Stimulated activated CD8-positive, alpha-beta memory T cell treated with anti-CD3 and anti-CD28 coated beads, Interleukin-12 subunit alpha, Interleukin-12 subunit beta, amount 100 ng/mL, for 24 hours (primary cell): ENCODE measurements at regions not wholly inside any gene's neighbourhood (a gene's known extent, or its start where the extent isn't known, plus 50 kb on each side); places are given as distances from the start of the nearest gene placed in this dataset.
A peak's percentile ranks its signal among the peaks of the same experiment; 100 is the strongest.
"Not testable (repeated sequence)": the region's sequence is repeated elsewhere in the genome, so short reads cannot be mapped to it uniquely, and the experiment has no call there.

ENCODE experiments used
- DNase-seq: peaks from one replicate; pipeline ENCODE4 v3.0.0-alpha.2; 2020; ENCODE audit errors: extremely low read depth

DNA sequence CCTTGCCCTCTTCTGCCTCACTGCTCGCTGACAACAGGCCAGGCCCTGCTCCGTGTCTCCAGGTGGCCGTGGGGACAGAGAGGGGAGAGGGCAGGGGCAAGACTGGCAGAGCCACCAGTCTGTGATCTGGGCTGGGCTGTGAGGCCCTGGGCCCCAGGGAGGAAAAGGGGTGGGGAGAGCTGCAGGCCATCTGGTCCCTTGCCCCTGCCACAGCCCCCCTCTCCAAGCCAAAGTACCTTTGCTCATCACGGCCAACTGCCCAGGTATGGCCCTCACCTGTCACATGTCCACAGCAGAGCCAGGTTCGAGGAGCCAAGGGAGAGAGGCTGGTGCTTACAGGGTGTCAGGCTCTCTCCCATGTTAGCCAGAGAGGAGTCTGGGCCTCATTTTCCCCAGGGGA, 91.4 kb upstream of the LHX1 start:
- no peak for DNase-seq

DNA sequence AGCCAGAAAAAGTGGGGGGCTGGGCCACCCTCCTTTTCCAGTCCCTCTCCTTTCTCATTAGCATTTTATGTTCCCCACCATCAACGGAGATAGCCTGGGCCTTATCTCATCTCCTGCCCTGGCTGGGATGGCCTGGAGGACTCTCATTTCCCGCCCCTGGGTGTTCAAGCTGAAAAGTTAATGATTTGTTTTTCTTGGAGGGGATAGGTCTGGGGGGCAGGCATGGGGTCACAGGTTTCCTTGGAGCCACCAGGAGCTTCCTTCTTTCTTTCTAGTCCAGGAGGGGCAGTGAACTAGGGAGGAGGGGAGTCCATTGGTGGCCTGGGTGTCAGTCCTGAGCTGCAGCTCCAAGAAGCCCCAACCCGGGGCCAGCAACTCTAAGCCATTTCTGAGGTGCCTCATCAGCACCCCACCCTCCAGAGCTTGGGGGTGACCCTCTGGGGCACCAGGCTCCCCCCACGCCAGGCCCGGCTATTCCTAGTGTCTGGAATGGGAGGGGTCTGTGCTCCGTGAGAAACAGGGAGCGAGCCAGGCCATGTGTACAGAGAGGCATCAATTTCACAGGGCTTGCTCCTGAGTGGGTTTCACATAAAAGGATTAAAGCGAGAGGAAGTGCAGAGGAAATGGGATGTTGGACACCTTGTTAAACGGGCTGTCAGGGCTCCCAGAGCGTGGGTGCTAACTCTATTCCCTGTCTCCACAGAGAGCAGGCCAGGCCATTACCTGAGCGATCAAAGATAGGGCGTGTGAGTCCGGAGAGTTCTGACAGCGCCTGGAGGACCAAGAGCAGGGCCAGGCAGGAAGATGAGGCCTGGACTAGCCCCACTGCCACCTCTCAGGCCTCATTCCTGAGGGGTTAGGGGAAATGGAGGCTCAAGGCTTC, 90.6 kb upstream of the LHX1 start:
- DNase-seq: no peak

DNA sequence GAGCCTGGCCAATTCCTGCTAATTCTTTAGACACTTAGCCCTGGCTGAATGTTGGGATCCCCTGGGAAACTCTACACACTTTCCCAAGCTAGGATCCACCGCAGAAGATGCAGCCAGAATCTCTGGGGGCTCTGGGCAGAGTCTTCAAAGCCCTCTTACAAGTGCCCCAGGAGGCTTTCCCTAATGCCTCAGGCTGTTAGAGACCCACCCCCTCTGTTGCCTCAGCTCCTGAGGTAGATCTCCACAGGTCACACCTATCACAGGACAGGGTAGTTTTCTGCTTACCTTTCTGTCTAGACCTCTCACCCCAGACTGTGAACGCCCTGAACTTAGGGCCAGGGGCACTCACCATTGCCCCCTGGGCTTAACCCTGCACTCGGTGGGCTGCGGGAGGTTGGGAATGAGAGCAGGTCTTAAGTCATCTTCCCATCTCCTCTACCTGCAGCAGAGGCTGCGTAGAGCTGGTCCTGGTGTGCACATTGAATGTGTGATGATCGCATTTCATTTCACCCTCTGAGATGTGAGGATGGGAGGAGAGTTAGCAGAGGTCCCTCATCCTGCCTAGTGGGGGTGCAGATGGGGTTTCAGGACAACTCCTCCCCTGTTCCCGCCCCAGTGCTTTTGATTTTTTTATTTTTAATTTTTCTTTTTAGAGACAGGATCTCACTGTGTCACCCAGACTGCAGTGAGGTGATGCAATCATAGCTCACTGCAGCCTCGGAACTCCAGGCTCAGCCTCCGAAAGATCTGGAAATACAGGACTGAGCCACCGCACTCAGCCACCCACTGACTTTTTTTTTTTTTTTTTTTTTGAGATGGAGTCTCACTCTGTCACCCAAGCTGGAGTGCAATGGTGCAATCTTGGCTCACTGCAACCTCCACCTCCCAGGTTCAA, 89.0 kb upstream of the LHX1 start:
- DNase-seq: no peak

DNA sequence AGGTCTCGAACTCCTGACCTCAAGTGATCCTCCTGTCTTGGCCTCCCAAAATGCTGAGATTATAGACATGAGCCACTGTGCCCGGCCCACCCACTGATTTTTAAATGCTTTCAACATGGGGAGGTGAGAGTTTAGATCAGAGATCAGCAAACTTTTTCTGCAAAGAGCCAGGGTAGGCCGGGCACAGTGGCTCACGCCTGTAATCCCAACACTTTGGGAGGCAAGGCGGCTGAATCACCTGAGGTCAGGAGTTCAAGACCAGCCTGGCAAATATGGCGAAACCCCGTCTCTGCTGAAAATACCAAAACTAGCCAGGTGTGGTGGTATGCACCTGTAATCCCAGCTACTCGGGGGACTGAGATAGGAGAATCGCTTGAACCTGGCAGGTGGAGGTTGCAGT, 88.3 kb upstream of the LHX1 start:
- DNase-seq: not testable (repeated sequence)

DNA sequence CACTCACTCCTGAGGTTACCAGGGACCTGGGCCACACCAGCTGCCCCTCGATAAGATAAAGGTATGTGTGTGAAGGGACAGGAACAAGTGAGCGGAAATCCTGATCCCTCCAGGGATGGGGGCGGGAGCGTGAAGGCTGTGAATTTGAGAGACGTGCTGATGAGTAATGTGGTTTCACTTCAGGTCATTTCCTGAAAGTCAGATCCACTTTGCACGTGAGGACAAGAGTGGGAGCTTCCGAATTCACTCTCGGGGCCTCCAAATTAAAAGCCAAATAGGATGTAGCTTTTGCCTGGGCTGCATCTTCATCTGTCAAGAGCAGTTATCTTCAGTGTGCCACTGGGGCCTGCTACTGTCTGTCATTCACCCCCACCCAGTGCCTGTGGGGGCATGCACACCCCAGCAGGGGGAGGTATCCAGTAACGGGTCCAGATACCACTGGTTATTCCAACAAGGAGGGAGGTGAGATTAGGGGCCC, 87.4 kb upstream of the LHX1 start:
- DNase-seq: peak; percentile 15

DNA sequence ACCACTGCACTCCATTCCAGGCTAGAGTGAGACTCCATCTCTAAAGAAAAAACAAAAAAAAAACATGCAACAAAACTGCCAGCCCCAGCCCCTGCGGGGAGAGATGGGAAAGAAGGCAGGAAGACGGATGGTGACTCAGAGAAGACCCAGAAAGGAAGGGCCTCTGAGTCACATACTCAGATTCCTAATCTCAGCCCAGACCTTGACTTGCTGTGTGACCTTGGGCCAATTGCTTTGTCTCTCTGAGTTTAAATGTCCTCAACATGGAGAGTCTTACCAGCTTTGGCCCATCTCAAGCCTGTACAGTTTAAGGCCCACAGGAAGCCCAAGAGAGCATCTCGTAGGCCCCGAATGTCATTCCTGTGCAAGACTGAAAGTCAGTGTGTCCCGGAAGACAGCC, 86.5 kb upstream of the LHX1 start:
- no peak for DNase-seq

DNA sequence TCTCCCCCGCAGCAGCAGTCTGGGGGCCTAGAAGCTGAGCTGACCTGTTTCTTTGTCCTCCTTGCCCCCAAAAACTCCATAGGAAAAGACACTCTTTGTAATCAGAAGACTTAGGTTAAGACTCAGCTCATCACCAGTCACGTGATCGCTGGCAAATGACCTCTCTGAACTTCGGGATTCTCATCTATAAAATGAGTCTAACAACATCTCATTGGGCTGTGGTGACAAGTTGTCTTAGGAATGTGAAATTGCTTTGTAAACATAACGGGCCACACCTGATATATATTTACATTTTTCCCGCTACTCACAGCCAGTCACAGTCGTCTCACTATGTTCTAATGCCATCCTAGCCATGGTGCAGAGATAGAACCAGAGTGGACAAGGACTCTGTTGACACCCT, 86.0 kb upstream of the LHX1 start:
- no peak for DNase-seq

DNA sequence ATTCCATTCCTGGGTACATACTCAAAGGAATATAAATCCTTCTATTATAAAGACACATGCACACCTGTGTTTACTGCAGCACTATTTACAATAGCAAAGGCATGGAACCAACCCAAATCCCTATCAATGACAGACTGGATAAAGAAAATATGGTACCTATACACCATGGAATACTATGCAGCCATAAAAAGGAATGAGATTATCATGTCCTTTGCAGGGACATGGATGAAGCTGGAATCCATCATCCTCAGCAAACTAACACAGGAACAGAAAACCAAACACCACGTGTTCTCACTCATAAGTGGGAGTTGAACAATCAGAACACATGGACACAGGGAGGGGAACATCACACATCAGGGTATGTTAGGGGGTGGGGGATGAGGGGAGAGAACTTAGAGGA, 84.8 kb upstream of the LHX1 start:
- not testable (repeated sequence) for DNase-seq

DNA sequence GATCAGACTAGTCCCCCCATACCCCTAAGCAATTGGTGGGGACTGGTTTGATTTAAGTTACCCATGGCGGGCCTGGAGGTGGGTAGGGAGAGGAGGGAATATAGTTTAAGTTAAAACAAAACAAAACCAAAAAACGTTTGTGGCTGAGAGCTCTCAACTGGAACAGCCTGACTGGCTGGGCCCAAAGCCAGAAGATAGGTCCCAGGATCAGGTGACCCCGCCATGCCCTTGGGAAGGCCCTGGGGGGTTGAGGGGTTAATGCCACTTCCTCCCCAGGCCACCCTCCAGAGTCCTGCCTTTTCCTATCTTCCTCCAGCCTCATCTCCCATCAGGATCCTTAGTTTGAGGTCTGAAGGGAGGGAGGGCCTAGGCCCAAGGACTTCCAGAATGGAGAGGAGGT, 82.3 kb upstream of the LHX1 start:
- no peak for DNase-seq

DNA sequence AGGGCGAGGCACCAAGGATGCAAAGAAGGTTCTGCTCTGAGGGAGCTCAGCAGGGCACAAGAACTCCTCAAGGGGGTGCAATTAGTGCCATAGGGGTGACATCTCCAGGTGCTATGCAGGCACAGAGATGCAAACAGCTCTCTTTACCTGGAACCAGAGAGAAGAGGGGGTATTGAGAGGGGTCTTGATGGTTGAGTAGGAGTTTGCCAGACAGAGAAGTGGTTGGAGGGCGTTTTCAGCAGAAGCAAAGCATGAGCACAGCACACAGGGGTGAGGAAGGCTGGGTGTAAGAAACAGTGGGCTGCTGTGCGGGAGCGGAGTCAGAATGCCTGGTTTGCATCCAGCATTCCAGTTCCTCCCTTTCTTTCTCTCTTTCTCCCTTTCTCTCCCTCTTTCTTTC, 81.8 kb upstream of the LHX1 start:
- DNase-seq: no peak

DNA sequence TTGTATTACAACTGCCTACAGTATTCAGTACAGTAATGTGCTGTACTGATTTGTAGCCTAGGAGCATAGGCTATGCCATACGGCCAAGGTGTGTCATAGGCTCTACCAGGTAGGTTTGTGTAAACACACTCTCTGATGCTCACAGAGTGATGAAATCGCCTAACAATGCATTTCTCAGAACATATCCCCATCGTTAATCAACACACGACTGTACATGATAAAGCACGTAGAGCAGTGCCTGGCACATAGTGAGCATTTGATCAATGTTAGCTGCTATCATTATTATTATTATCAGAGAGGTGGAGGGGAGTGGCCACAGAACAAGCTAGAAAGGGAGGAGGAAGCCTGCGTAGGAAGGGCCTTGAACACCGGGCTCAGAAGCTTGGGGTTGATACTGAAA, 81.1 kb upstream of the LHX1 start:
- no peak for DNase-seq

DNA sequence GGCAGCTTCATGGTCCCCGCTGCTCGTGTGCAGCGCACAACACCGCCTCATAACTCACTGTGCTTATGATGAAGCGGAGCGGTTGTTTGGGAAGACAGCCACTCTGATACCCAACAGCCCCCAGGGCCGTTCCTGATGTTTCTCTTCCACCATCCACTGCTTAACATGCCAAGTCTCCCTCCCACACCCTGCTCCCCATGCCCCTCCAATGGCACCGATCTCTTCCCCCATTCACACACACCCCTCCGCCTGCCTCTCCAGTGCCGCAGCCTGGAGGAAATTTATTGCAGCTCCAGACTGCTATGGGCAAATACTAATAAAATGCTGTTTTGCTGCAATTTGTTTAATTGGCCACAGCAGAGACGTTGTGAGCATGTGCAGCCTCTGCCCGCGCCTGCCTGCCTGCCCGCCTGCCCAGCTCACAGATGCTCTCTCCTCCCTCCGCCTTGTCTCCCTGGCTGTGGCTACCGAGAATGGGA, 80.3 kb upstream of the LHX1 start:
- no peak for DNase-seq

DNA sequence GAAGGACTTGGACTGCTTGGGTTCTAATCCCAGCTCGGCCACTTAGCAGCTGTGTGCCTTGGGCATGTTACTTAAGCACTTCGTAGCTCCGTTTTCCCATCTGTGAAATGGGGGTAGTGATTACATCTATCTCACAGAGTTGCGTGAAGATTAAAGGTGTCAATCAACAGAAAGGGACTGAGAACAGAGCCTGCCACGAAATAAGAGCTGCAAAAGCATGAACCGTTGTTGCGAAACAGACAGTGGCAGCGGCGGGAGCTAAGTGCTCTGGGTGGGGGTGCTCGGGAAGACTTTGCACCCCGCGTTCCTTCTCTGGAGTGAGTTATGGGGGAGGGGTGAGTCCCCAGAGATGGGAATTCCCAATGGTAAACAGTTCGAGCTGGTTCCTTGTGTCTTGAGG, 79.6 kb upstream of the LHX1 start:
- no peak for DNase-seq

DNA sequence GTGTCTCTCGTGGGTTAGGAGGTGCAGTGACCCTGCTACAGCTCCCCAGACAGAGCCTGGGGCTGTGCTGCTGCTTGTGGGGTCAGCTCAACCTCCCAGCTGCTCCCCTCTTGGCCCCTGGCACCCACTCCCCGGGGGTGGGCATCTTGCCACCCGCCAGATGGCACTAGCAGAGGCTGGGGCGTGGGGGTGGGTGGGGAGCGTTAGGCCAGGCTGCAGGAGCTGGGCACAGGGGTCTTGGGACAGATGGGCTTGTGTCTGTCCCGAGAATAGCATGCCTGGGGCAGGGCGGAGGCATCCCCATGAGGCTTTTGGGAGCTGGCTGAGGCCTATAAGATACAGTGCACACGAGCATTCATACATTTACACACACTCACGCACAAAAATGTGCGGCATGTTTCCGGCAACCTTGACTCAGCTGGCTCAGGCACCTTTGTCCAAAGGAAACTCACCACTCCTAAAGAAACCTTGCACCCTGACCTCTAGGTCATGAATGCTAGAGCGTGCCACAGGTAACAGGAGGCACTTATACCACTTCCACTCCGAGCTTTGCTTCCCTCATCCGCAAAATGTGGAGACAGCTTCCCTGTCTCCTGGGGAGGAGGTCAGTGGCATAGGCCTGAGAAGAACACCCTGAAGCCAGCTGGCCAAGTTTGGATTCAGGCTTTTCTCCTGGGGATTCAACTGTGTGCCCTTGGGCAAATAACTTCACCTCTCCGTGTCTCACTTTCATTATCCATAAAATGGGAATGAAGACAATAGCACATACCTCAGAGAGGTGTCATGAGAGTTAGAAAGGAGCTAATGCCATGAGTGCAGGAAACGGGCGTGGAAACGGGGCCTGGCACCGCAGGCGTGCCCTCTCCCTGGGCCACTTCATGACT, 78.9 kb upstream of the LHX1 start:
- DNase-seq: no peak

DNA sequence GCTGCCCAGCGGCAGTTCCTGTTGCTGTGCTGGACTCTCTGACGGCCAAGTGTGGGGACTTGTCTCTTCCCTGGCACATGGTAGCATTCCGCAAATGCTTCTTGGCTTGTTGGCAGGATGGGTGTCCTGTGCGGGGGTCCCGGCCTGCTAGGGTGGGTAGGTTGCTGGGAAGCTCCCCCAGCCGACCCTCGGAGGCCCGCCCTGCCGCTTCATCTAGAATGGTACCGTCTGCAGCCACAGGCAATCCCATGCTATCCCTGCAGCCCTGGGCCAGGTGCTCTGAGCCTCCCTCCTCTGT, 78.3 kb upstream of the LHX1 start:
- DNase-seq: no peak

DNA sequence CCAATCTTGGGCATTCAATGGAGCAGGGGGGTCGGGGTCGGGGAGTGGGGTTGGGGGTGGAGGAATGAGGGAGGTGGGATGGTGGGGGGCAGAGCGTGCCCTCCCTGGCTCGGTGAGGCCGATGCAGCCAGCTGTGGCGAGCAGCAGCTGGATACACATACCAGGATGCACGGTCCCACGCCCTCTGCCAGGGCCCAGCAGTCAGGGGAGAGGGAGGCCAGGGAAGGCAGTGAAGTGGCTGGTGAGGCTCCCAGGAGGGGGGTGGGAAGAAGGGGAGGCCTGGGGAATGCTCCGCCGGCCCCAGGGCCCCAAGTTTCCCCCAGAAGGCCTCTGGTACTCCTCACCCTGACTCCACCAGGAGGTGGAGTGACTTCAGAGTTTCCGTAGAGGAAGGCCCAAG, 77.6 kb upstream of the LHX1 start:
- no peak for DNase-seq

DNA sequence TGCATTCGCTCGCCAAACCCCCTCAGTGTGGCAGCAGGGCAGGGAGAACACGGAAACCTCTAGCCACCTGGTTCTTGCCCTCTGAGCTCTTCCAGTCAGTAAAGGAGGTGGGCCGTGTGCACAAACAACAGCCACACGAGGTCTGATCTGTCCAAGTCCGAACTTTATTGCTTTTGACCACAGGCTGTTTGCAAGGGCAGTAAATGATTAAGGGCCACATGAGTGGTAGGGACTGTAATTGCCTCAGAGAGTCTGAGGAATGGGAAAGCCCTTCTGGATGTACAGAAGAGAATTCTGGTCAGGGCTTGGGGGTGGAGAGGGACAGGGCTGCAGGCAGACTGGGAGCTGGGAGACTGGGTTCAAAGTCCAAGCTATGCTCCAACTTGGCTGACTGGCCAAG, 75.7 kb upstream of the LHX1 start:
- no peak for DNase-seq

DNA sequence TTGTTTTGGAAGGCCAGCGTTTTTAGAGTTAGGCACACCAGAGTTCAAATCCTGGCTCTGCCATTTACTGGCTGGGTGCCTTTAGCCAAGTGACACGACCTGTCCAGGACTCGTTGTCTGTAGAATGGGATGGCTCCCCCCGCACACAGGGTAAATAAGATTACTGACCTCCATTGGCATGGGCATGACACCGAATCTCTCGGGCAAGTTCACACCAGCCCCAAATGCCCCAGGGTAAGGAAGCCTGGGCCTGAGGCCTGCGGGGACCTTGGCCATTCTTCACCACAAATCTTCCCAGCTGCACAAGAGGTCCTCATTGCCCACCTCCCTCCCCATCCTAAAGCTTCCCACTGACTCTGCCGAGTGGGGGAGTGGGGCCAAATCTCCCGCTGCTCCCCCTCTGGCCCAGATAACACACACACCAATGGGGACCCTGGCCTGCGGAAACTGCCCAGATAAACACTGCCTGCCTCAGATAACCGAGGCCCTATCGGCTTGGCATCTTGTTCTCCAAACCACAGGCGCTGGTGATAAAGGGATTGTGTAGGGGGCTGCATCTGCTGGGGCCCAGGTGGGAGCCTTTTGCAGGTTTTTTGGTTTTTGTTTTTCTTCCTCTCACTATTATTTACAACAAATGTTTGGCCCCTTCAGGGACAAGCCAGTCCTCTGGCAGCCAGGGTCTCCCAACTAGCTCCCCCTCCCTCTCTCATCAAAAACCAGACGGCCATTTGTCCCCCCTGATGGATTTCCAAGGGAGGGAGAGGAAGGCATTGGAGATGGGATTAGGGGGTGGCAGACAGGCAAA, 75.0 kb upstream of the LHX1 start:
- no peak for DNase-seq

DNA sequence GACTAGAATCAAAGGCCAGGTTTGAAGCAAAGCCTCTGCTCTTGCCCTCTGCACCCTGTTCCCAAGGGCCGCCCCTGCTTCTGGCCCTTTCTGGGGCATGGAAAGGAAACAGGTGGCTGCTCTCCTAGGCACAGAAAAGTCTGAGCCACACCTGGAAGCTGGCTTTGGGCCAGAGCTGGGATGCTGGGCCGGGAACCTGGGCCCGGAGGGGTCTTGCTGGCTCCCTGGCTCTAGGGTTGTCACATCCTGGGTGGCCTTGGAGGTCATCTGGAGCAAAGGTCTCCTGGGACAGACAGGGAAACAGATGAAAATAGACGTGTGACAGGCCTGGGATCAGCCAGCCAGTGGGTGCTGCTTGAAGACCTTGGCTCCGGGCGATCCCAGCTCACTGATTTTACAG, 74.1 kb upstream of the LHX1 start:
- DNase-seq: no peak

DNA sequence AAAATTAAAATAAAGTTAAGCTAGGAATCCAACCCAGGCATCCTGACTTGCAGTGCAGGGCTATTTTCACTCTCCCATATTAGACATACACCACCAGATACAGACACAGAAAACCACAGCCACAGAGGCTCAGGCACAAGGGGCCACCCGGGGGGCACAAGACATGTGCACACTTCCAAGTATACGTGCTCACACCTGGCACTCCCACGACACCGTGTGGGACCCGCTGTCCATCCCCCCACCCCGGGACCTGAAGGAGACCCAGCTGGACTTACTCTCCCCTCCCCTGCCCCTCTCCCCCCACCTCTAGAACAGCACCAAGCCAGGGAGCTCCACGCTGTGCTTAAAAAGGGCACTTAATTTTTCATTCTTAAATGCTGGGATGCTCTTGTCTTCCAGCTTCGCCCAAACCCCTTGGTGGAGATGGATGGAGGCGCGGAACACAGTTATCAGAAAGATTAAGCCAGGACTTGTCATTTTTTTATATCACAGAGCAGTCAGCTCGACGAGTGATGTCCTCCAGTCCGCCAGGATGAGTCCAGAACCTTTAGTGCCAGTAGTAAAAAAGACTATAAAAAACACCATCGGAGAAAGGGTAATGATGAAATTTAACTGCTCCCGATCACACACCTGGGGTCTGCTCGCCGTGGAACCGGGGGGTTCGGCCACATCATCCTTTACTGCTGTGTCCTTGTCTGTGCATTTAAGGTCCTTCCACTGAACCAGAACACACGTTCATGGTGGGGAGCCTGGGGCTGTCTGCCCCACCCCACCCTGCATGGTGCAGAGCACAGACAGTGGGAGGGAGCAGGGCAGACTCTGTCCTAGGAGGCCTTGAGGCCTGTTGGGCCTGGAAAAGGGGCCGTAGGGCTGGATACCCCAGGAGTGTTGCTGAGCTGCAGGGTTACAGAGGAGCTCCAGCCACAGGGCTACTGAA, 73.3 kb upstream of the LHX1 start:
- DNase-seq: no peak
